Dermis blood vessel endothelial cell (primary cell): ENCODE measurements at regions not wholly inside any gene's neighbourhood (a gene's known extent, or its start where the extent isn't known, plus 50 kb on each side); places are given as distances from the start of the nearest gene placed in this dataset.
"Not testable (repeated sequence)": the region's sequence is repeated elsewhere in the genome, so short reads cannot be mapped to it uniquely, and the experiment has no call there.

ENCODE experiments used
- DNase-seq: peaks from one replicate; pipeline ENCODE4 v3.0.0; 2010

DNA sequence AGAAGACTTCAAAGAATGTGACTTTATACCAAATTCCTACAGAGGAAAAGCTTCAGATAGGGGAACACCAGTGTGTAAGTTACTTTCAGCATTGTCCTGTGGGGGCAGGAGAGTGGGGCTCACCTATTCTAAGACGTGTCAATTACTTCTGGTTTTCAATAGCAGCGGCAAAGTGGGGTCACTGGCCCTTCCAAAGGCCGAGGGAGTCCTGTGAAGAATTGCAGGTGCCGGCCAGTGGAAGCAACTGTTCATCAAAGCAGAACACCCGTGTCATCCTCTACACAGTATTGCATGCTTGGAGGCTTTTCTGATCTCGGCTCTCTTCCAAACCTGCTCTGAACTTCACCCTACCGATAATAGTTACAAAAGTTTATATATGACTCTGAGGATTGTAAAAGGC, 1176.5 kb upstream of the TMEFF2 start:
- no peak for DNase-seq

GRCh38 chr2:193368615-193369014, 1173.9 kb upstream of the TMEFF2 start:
- DNase-seq: no peak

DNA sequence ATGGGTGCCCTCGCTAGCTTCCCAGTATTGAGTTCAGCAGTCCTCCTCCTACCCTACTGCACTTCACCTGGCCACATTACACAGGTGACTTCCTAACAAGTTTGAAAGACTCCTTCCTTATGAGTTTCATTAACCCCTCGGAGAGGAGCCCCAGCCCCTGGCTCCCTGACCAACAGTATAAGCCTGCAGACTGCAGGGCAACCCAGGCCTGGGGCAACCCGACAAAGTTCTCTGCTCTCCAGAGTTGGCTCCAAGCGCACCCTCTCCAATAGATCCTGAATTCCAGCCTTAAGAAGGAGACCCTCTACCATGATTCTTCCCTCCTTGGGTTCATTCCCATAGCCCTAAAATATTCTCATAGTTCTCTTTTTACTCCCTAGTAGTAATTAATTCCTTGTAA, 1162.8 kb upstream of the TMEFF2 start:
- no peak for DNase-seq

GRCh38 chr2:193352665-193353242, 1158.0 kb upstream of the TMEFF2 start:
- not testable (repeated sequence) for DNase-seq

DNA sequence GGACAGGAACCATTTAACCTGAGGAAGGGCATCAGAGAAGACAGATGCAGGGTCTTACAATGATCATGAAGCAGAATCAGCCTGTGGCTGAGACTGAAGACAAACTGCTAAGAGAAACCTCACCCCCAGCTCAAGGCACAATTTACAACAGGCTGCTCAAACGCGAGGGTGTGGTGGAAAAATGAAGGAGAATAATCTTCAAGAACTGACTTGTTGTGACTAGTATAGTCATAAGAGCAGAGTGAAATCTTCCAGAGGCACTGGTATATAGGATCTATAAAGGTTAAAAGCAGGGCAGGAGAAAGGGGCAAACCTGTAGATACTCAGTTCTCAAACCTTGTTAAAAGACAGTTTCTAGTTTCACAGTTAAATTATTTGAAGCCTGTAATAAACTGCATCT, 1155.8 kb upstream of the TMEFF2 start:
- no peak for DNase-seq

DNA sequence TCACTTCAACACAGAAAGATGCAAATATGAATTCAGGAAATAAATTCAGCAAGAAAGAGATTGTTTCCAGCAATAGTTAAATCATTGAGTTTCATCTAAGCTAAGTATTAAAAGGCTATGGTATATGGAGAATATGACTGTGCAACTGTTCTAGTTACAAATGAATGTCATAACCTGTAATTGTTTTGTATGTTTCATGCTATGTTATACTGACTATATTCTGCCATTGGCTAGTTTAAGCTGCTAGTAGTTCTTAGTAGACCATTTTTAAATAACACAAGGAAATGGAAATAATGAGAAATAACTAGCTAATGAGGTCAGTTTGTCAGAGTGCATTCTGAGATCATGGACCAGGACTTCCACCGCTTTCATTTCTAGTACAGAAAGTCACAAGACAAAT, 1154.9 kb upstream of the TMEFF2 start:
- no peak for DNase-seq

- DNase-seq: no peak
These were observed 1153.3 kb upstream of the TMEFF2 start for GRCh38 chr2:193348055-193348454.

GRCh38 chr2:193336781-193337180, 1142.0 kb upstream of the TMEFF2 start:
- no peak for DNase-seq

- no peak for DNase-seq
These were observed 1139.7 kb upstream of the TMEFF2 start for GRCh38 chr2:193334401-193334800.

DNA sequence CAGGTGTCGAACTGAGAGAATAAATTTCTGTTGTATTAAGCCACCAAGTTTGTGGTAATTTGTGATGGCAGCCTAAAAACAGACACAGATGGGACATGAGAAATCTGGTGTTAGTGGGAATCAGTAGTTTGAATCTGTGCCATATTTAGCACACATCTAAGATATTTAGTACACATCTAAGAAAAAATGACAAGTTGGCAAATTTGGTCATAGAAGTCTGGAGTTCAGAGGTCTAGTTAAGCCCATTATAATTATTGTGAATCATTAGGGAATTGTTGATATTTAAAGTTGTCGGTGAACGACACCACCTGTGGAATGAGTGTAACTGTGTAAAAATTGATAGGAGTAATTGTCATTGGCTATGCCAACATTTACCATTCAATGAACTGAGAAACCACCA, 1138.8 kb upstream of the TMEFF2 start:
- no peak for DNase-seq

- DNase-seq: no peak
These were observed 1138.2 kb upstream of the TMEFF2 start for GRCh38 chr2:193332941-193333340.

- DNase-seq: no peak
These were observed 1136.9 kb upstream of the TMEFF2 start for GRCh38 chr2:193331676-193332075.

DNA sequence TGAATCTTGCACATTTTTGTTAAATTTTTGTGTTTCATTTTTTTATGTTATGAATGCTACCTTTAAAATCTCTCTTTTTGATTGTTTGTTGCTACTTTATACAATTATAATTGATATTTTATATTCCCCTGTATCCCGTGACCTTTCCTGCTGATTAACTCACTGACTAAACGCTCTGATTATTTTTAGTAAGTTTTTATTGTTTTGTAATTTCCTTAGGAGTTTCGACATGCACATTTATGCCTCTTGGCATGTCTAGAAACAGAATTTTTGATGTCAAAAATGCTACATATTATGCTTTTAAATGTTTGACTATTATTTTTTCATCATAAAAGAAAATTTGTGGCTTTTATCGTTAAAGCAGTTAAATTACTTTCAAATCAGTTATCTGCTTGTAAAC, 1131.6 kb upstream of the TMEFF2 start:
- no peak for DNase-seq

DNA sequence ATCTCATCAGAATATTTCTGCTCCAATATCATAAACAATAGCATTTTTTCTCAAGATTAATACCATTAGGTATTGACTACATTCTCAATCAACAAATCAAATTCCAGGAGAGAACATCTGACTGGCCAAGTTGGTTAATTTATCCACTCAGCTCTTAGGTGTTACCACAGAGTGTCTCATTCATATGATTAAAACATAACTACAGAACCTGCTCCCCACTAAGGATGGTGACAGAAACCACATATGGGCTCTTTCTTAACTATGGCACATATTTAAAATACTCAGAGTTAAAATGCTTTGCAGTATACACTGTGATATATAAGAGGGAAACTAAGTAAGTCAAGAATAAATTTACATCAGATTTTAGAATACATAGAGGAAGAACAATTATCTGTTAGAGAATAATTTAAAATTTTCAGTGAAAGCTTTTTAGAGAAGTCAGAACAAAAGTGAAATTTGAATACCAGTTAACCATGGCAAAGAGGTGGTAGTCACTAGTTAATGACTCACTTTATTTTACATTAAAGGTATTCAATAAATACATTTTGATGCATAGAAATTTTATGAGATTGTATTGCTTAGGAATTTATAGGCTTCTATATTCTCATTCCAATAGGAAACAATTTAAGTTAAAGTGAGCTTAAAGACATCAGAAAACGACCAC, 1120.8 kb upstream of the TMEFF2 start:
- DNase-seq: no peak

DNA sequence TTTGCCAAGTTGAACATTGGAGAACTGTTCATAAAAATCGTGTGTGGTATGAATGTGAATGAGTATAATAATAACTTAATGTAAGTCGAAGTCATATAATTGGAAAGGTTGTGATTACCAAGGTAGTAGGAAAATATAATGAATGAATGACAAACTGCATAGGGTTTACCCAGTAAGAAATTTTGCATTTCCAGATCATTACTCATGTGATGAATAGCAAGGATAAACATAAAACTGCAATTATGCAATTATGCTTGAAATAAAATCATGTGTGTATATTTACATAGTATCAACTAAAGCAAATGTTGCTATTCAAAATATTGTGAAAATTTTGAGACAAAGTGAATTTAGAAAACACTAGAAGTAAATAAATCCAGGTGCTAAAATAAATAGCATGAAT, 1108.7 kb upstream of the TMEFF2 start:
- no peak for DNase-seq

DNA sequence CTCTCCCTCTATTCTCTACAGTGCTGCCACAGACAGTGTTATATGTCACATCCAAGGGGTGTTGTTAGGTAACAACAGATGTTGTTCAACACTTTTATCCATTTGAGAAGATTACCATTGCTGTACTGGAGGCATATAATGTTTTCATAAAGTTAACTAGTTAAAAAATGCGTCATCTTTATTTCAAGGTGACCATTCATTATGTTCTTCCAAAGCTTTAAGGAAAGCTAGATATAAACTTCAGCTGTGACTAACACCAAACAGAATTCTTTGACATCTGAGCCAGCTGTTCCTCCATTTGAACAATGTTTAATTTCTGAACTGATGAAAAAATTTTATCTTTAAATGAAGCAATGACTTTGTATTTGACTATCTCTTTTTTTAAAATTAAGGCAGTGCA, 1099.6 kb upstream of the TMEFF2 start:
- no peak for DNase-seq

DNA sequence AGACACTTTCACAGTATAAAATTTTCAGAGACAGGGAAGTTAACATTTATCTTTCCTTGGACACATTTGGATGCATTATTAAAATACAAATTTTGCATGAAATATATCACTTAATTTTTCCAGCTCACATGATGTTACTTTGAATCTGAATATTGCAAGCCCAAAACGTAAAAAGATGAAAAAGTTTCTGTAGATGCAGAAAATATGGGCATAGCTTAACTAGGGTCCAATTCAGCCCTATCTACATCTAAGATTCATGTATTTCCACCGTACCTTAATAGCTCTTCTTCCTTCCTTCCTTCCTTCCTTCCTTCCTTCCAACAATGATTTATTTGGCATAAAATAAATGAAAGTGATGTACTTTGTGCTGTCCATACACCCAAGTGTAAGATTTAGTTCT, 1084.6 kb upstream of the TMEFF2 start:
- DNase-seq: no peak

DNA sequence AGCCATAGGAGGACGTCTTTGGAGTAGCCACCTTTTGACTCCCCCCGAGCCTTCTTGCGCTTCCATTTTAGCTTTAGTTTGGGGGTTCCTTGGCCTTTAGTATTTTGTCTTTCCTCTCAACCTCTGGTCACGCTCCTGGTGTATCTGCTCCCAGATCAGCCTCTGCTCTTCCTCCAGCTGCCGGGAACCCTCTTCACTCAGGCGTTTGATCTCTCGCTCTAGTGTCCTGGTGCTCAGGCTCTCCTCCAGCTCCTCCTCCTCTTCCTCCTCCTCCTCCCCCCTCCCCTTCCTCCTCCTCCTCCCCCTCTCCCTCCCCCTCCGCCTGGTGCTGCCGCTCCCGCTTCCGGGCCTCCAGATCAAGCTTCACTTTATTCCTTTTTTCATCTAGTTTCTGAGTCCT, 1082.3 kb upstream of the TMEFF2 start:
- no peak for DNase-seq

DNA sequence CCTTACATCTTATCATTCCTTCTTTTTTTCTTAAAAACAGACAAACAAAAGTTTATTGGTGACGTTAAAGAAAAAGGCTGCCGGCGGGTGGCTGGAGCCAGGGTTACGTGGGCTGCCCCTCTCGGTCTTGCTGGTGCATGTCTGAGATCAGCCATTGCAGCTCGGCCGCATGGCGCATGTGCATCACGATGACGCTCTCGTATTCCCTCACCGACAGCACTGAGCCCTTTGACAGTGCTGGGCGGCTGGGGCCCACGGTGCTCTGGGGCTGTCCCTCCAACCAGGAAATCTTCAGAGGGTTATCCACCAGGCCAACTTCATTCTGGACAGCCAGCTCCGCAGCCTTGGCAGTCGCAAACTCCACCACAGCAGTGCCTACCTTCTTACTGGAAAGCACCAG, 1081.8 kb upstream of the TMEFF2 start:
- no peak for DNase-seq

DNA sequence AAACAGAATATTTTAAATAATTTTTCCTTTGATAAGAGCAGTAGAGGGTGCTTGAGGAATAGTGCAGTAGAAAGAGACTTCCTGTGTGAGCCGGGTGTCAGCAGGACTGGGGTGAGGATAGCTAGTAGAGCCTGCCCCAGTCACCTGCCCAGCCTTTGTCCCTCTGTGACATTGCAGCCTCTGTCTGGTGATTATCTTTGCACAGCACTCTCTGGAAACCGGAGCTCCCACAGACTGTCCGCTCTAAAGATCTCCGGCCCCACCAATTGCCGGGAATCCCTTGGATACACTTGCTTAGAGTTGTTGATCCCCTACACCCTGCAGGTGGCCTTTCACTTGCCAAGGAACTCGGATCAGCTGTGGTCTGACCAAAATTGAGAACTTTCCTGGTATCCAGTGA, 1081.3 kb upstream of the TMEFF2 start:
- no peak for DNase-seq

- DNase-seq: no peak
These were observed 1077.3 kb upstream of the TMEFF2 start for GRCh38 chr2:193272011-193272410.

DNA sequence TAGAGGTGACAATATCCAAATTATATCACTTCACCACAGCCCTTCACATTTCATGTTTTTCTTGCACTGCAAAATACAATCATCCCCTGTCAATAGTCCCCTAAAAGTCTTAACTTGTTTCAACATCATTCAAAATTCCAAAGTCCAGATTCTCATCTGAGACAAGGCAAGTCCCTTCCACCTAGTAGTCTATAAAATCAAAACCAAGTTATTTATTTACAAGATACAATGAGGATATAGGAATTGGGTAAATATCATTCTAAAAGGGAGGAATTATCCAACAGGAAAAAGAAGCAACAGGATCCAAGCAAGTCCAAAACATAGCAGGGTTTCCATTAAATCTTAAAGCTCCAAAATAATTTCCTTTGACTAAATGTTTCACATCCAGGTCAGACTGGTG, 1076.1 kb upstream of the TMEFF2 start:
- no peak for DNase-seq

- no peak for DNase-seq
These were observed 1072.8 kb upstream of the TMEFF2 start for GRCh38 chr2:193267496-193268002.

DNA sequence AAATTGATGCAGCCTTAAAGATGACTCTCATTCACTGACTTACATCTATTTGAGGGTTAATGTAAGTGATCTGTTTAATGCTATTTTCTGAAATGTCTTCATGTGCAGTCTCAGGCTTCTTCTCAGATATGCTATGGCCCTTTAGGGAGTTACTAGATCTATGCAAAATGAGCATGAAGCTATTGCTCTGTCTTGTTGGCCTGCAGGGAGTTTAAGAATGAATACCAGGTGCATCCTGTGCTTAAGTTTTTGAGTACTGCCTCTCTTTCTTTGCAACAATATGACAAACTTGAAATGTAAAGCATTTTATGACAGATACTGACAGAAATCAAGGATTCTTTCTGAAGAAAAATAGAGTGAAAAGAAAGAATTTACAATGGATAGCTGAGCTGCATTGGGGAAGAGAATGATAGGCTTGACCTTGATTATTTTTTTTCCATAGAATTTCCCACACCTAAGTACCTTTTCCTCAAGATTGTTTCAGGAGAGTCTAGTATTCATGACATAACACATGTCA, 1058.3 kb upstream of the TMEFF2 start:
- no peak for DNase-seq

GRCh38 chr2:193251909-193252308, 1057.2 kb upstream of the TMEFF2 start:
- DNase-seq: no peak
